Gastroesophageal sphincter (tissue), 4 donors: ENCODE measurements at regions not wholly inside any gene's neighbourhood (a gene's known extent, or its start where the extent isn't known, plus 50 kb on each side); places are given as distances from the start of the nearest gene placed in this dataset.

Experiments used
- ATAC-seq: fragments of 150-250 bp; one replicate; pipeline ENCODE4 v1.9.1; 2016; ENCODE audit warnings: mild to moderate bottlenecking, moderate library complexity
- H3K27ac ChIP-seq, 4 donors: fragments of 200-600 bp; sonication (generic) in 3 of 4; 1 replicate in 3 of 4; 2 replicates in 1 of 4; pipeline ENCODE4 v1.5.1; 2016 to 2019
- H3K27me3 ChIP-seq: fragments of 200-600 bp; sonication (generic); one replicate; pipeline ENCODE4 v1.5.1; 2019
- H3K36me3 ChIP-seq, 2 donors: fragments of 200-600 bp; sonication (generic); one replicate each; pipeline ENCODE4 v1.5.1; 2019; ENCODE audit warnings: control low read depth in 1 of 2
- H3K4me1 ChIP-seq, 3 donors: fragments of 200-600 bp; sonication (generic); 1 replicate in 2 of 3; 2 replicates in 1 of 3; pipeline ENCODE4 v1.5.1; 2016 to 2019; ENCODE audit warnings: control low read depth in 2 of 3
- H3K4me3 ChIP-seq, 2 donors: fragments of 200-600 bp; sonication (generic); one replicate each; pipeline ENCODE4 v1.5.1; 2019; ENCODE audit warnings: mild to moderate bottlenecking in 1 of 2, moderate library complexity in 1 of 2
- H3K9me3 ChIP-seq, 3 donors: fragments of 200-600 bp; sonication (generic); one replicate each; pipeline ENCODE4 v1.5.1; 2017 to 2019; ENCODE audit warnings: control low read depth in 2 of 3
- CTCF ChIP-seq, 4 experiments: fragments of 200-600 bp in 2 of 4; fragments of 450-650 bp in 2 of 4; sonication (generic) in 1 of 4; IDR thresholded peaks; one replicate each; pipeline ENCODE4 v1.5.1; 2017 to 2019; ENCODE audit warnings: antibody characterized with exemption in 4 of 4, mild to moderate bottlenecking in 2 of 4, moderate library complexity in 2 of 4
- EP300 ChIP-seq: sonication (generic); formaldehyde crosslinking; IDR thresholded peaks from one replicate; pipeline ENCODE4 v1.6.1; 2017; ENCODE audit warnings: antibody characterized with exemption, mild to moderate bottlenecking
- POLR2A ChIP-seq, 2 donors: fragments of 450-650 bp; IDR thresholded peaks; one replicate each; pipeline ENCODE4 v1.6.1; 2017; ENCODE audit warnings: antibody characterized with exemption in 2 of 2, mild to moderate bottlenecking in 2 of 2, moderate library complexity in 1 of 2
- POLR2AphosphoS5 ChIP-seq: sonication (generic); formaldehyde crosslinking; IDR thresholded peaks from one replicate; pipeline ENCODE4 v1.6.1; 2017; ENCODE audit warnings: antibody characterized with exemption
- WGBS, 2 donors: methylation state at CpG; one replicate each; pipeline ENCODE4 v1.1.5; 2018; ENCODE audit warnings: low coverage in 1 of 2; 5-methylcytosine and 5-hydroxymethylcytosine counted together

- ATAC-seq, result no peak
- H3K4me1 ChIP-seq, result peaks cover 3 to 40% (median 15%) of the 10 kb centered on the region in 3 donors
- no peaks in the 10 kb centered on the region for H3K27me3 ChIP-seq
- peak overlapping the region; percentile 72 to 94 (median 84) for H3K27ac ChIP-seq
- H3K36me3 ChIP-seq, result no peaks in the 10 kb centered on the region
- 50 to 100% methylated on average over 2 to 4 of the region's 4 CpGs for WGBS, 2 donors
- peak; percentile 79 for TF ChIP-seq POLR2AphosphoS5
- TF ChIP-seq EP300, result no peak
- no peaks in the 10 kb centered on the region for H3K9me3 ChIP-seq
- peak overlapping the region in 1 of 2 donors; percentile 30 for H3K4me3 ChIP-seq
Measured at GRCh38 chr20:53827292-53828087, 233.9 kb upstream of the ZNF217 start.

- TF ChIP-seq POLR2AphosphoS5 (no peak), EP300 (no peak), POLR2A (IDR thresholded peaks at IDR 0.05) (no peak), CTCF (IDR thresholded peaks at IDR 0.05) (no peak)
- no peak for ATAC-seq
- H3K4me1 ChIP-seq, result peaks cover 3 to 40% (median 15%) of the 10 kb centered on the region in 3 donors
- no peak overlapping the region for H3K4me3 ChIP-seq
- 91 to 95% methylated on average over 5 of the region's 5 CpGs for WGBS, 2 donors
- H3K36me3 ChIP-seq, result no peaks in the 10 kb centered on the region
- H3K27me3 ChIP-seq, result no peaks in the 10 kb centered on the region
- peak overlapping the region in 1 of 4 donors; percentile 72 for H3K27ac ChIP-seq
- H3K9me3 ChIP-seq, result no peaks in the 10 kb centered on the region
Measured at GRCh38 chr20:53826597-53827291, 233.1 kb upstream of the ZNF217 start.

GRCh38 chr20:53826090-53826489, 232.5 kb upstream of the ZNF217 start:
- no peak overlapping the region for H3K27ac ChIP-seq
- peaks cover 3 to 40% (median 15%) of the 10 kb centered on the region in 3 donors for H3K4me1 ChIP-seq
- no peak for TF ChIP-seq CTCF (IDR thresholded peaks at IDR 0.05)
- TF ChIP-seq POLR2AphosphoS5, result no peak
- no peak for TF ChIP-seq POLR2A (IDR thresholded peaks at IDR 0.05)
- no peak for TF ChIP-seq EP300
- no peaks in the 10 kb centered on the region for H3K36me3 ChIP-seq
- H3K4me3 ChIP-seq, result no peak overlapping the region
- no peaks in the 10 kb centered on the region for H3K27me3 ChIP-seq
- WGBS, 2 donors, result 60 to 63% methylated on average over 1 of the region's 2 CpGs
- H3K9me3 ChIP-seq, result no peaks in the 10 kb centered on the region
- no peak for ATAC-seq

- Histone ChIP-seq H3K36me3 (no peaks in the 10 kb centered on the region), H3K9me3 (no peaks in the 10 kb centered on the region), H3K27ac (no peak overlapping the region), H3K4me1 (peaks cover 2 to 34% (median 13%) of the 10 kb centered on the region in 3 donors), H3K27me3 (no peaks in the 10 kb centered on the region), H3K4me3 (no peak overlapping the region)
- 65 to 69% methylated on average over 4 of the region's 4 CpGs for WGBS, 2 donors
- ATAC-seq, result no peak
- TF ChIP-seq POLR2A (IDR thresholded peaks at IDR 0.05), result no peak
- no peak for TF ChIP-seq EP300
- TF ChIP-seq POLR2AphosphoS5, result no peak
- TF ChIP-seq CTCF (IDR thresholded peaks at IDR 0.05), result no peak
Measured at GRCh38 chr20:53825282-53825681, 231.6 kb upstream of the ZNF217 start.

- ATAC-seq, result no peak
Measured at GRCh38 chr20:53824779-53825178, 231.1 kb upstream of the ZNF217 start.

More at GRCh38 chr20:53824779-53825178, 231.1 kb upstream of the ZNF217 start:
- 68 to 72% methylated on average over 2 to 4 of the region's 4 CpGs for WGBS, 2 donors
- no peak for TF ChIP-seq POLR2AphosphoS5
- no peak for TF ChIP-seq POLR2A (IDR thresholded peaks at IDR 0.05)
- TF ChIP-seq EP300, result no peak
- TF ChIP-seq CTCF (IDR thresholded peaks at IDR 0.05), result no peak
- Histone ChIP-seq H3K36me3 (no peaks in the 10 kb centered on the region), H3K4me3 (no peak overlapping the region), H3K27me3 (no peaks in the 10 kb centered on the region), H3K9me3 (peaks cover 0 to 4% (median 0%) of the 10 kb centered on the region in 3 donors), H3K27ac (no peak overlapping the region), H3K4me1 (peaks cover 0 to 29% (median 8%) of the 10 kb centered on the region in 3 donors)
